ENCODE measurements at regions not wholly inside any gene's neighbourhood (a gene's known extent, or its start where the extent isn't known, plus 50 kb on each side); places are given as distances from the start of the nearest gene placed in this dataset.

- no peak overlapping the region for H3K4me2 ChIP-seq (ENCODE audit: low read length)
Measured at GRCh38 chr11:122207505-122207904, 91.5 kb upstream of the BLID start.

GRCh38 chr11:122205036-122205435, 89.0 kb upstream of the BLID start:
- Histone ChIP-seq H3K36me3 (ENCODE audit: control insufficient read depth in 1 of 2, insufficient read depth in 2 of 2, low read length in 2 of 2) (peaks cover 0 to under 1% of the 10 kb centered on the region in 2 experiments; a peak in 1 of 4 replicates), H3K4me2 (ENCODE audit: low read length) (peak overlapping the region; percentile 97; the same call in 1 of the 2 replicates), H3K9ac (ENCODE audit: low read length) (no peak overlapping the region), H3K9me2 (ENCODE audit: insufficient read depth) (no peaks in the 10 kb centered on the region), H2AFZ (ENCODE audit: low read depth, low read length, poor library complexity, severe bottlenecking) (no peak overlapping the region), H3K79me2 (ENCODE audit: insufficient read depth, low read length) (peaks cover 28% of the 10 kb centered on the region), H3K9me3 (ENCODE audit: control insufficient read depth in 1 of 2, insufficient read depth in 1 of 2, low read depth in 1 of 2, low read length in 2 of 2) (no peaks in the 10 kb centered on the region), H3K27ac (ENCODE audit: low read depth, low read length) (peak overlapping the region; percentile 97; the same call in 1 of the 2 replicates), H3K27me3 (ENCODE audit: insufficient read depth, low read length) (no peaks in the 10 kb centered on the region), H3K4me1 (ENCODE audit: control insufficient read depth in 1 of 2, insufficient read depth in 2 of 2, low read length in 2 of 2) (peaks cover 77 to 91% of the 10 kb centered on the region in 2 experiments), H3K4me3 (replicated peaks in 1 of 2; ENCODE audit: low read depth in 1 of 2, low read length in 2 of 2) (no peak overlapping the region), H4K20me1 (ENCODE audit: insufficient read depth) (no peaks in the 10 kb centered on the region)
- RAD21 ChIA-PET (ENCODE audit: low non-redundant PET in 1 of 2, low total read pairs in 2 of 2, uncharacterized antibody in 2 of 2, unreplicated experiment in 2 of 2) = no interaction called here
- CTCF ChIA-PET = interaction anchor here (2.5 to 3.4 kb wide), 2 partner anchors 11 to 95 kb away, joined by 7 to 18 read pairs; no protein-coding TSS in a partner anchor
- ATAC-seq = no peak
- POLR2A ChIA-PET = interaction anchor here (3.0 kb wide), 1 partner anchor 11 kb away, joined by 14 read pairs; no protein-coding TSS in a partner anchor
- DNase-seq (ENCODE audit: low read depth, low spot score) = no peak
- intact Hi-C loops (cut with micrococcal nuclease) = no loop called here
- no TSS peak for BruUV-seq (replicated peaks)
- TF ChIP-seq ELF1 (IDR thresholded peaks at IDR 0.05; ENCODE audit: borderline replicate concordance, low read depth) (no peak), SRF (IDR thresholded peaks at IDR 0.05; ENCODE audit: low read depth) (no peak), SP1 (IDR thresholded peaks at IDR 0.05; ENCODE audit: low read depth) (no peak), POLR2A (IDR thresholded peaks at IDR 0.05; ENCODE audit: borderline replicate concordance, extremely low read depth, insufficient read depth, insufficient read length) (no peak), EGR1 (IDR thresholded peaks at IDR 0.05; ENCODE audit: low read depth) (no peak), EZH2phosphoT487 (IDR thresholded peaks at IDR 0.05; ENCODE audit: borderline replicate concordance) (no peak), CTCF (IDR thresholded peaks at IDR 0.05 in 2 of 3, conservative IDR thresholded peaks at IDR 0.05 in 1 of 3; ENCODE audit: borderline replicate concordance in 1 of 3, insufficient read depth in 1 of 3, low read depth in 2 of 3, low read length in 2 of 3) (no peak), TCF7L2 (IDR thresholded peaks at IDR 0.05; ENCODE audit: borderline replicate concordance, extremely low read depth, insufficient read depth, insufficient read length) (no peak), MAX (IDR thresholded peaks at IDR 0.05) (no peak), REST (IDR thresholded peaks at IDR 0.05; ENCODE audit: low read depth) (no peak), ZBTB33 (IDR thresholded peaks at IDR 0.05; ENCODE audit: extremely low read depth, insufficient replicate concordance, low read length) (no peak), JUND (IDR thresholded peaks at IDR 0.05) (no peak)

More at GRCh38 chr11:122207505-122207904, 91.5 kb upstream of the BLID start:
- no peaks in the 10 kb centered on the region for H3K36me3 ChIP-seq (ENCODE audit: control insufficient read depth in 1 of 2, insufficient read depth in 2 of 2, low read length in 2 of 2)
- RAD21 ChIA-PET (ENCODE audit: low non-redundant PET in 1 of 2, low total read pairs in 2 of 2, uncharacterized antibody in 2 of 2, unreplicated experiment in 2 of 2) = no interaction called here
- H3K79me2 ChIP-seq (ENCODE audit: insufficient read depth, low read length) = peaks cover 4% of the 10 kb centered on the region; the same call in 1 of the 2 replicates
- no TSS peak for BruUV-seq (replicated peaks)
- H3K27me3 ChIP-seq (ENCODE audit: insufficient read depth, low read length) = no peaks in the 10 kb centered on the region
- H3K4me3 ChIP-seq (replicated peaks in 1 of 2; ENCODE audit: low read depth in 1 of 2, low read length in 2 of 2) = no peak overlapping the region
- H3K9me3 ChIP-seq (ENCODE audit: control insufficient read depth in 1 of 2, insufficient read depth in 1 of 2, low read depth in 1 of 2, low read length in 2 of 2) = no peaks in the 10 kb centered on the region
- no peak overlapping the region for H3K9ac ChIP-seq (ENCODE audit: low read length)
- no peaks in the 10 kb centered on the region for H3K9me2 ChIP-seq (ENCODE audit: insufficient read depth)
- intact Hi-C loops (cut with micrococcal nuclease) = no loop called here
- no peak overlapping the region for H2AFZ ChIP-seq (ENCODE audit: low read depth, low read length, poor library complexity, severe bottlenecking)
- POLR2A ChIA-PET = no interaction called here
- peaks cover 70 to 78% of the 10 kb centered on the region in 2 experiments for H3K4me1 ChIP-seq (ENCODE audit: control insufficient read depth in 1 of 2, insufficient read depth in 2 of 2, low read length in 2 of 2)
- ATAC-seq (no peak), DNase-seq (ENCODE audit: low read depth, low spot score) (no peak)
- CTCF ChIA-PET = no interaction called here
- no peaks in the 10 kb centered on the region for H4K20me1 ChIP-seq (ENCODE audit: insufficient read depth)
- H3K27ac ChIP-seq (ENCODE audit: low read depth, low read length) = no peak overlapping the region; the same call in 1 of the 2 replicates
- no peak for TF ChIP-seq ZNF274 (IDR thresholded peaks at IDR 0.05; ENCODE audit: low read depth, low read length)

Measured in HCT116 (cell line).